ENCODE measurements at regions not wholly inside any gene's neighbourhood (a gene's known extent, or its start where the extent isn't known, plus 50 kb on each side); places are given as distances from the start of the nearest gene placed in this dataset.

GRCh38 chr1:47703156-47703825 lies 265.4 kb downstream of the FOXD2 start:
- DNase-seq (ENCODE audit: low spot score): peak; percentile 35

- DNase-seq (ENCODE audit: low spot score): peak; percentile 84
These were observed 266.2 kb downstream of the FOXD2 start for GRCh38 chr1:47703981-47704596.

DNA sequence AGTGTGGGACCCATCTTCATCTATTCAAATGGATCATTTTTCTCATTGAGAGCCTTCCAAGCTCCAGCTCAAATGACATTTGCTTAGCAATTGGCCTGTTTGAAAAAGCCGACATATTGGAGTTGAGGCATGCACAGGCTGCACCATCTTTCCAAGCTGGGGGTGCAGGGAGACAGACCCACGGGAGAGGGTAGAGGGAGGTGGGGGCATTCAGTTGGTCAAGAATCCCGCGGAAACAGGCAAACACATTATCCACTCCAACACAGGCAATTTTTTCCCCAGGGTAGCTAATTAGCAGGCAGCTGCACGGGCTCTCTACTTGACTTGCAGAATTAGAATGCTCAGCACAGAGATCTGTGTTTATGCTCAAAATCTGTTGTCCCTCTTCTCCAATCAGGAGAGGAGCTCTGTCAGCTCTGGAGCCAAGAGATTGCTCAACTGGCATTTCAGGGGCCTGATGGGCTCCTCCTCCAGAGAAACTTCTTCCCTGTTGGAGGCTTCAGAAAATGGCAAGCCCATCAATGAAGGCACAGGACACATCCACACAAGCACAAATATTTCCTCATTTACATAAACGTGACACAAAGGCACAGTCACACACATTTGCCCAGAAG lies 267.8 kb downstream of the FOXD2 start:
- no peak for DNase-seq (ENCODE audit: low spot score)

DNA sequence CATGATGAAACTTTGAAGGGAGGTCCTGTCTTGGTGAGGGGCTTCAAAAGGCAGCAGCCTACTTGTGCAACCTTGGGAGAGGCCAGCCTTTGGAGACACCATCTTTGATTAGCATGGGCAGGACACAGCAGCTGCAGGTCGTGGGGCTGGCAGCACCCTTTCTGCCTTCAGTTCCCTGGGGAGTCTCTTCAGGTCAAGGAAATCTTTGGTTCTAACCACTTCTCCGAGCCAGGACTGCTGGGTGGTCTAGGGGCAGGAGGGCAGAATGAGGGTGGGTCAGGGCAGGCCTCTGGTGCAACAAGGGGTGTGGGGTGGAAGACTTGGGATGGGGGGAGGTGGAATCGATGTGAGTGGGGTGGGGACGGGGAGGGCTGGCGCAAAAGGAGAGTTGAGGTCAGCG lies 269.7 kb downstream of the FOXD2 start:
- no peak for DNase-seq (ENCODE audit: low spot score)

GRCh38 chr1:47708019-47708535 lies 270.2 kb downstream of the FOXD2 start:
- no peak for DNase-seq (ENCODE audit: low spot score)

- DNase-seq (ENCODE audit: low spot score): no peak
These were observed 270.8 kb downstream of the FOXD2 start for GRCh38 chr1:47708658-47709018.

- DNase-seq (ENCODE audit: low spot score): peak; percentile 43
These were observed 271.4 kb downstream of the FOXD2 start for GRCh38 chr1:47709019-47709871.

- DNase-seq (ENCODE audit: low spot score): peak; percentile 41
These were observed 272.0 kb downstream of the FOXD2 start for GRCh38 chr1:47709872-47710231.

- peak; percentile 96 for DNase-seq (ENCODE audit: low spot score)
These were observed 272.7 kb downstream of the FOXD2 start for GRCh38 chr1:47710329-47711071.
